GM23338 (cell line): ENCODE measurements at regions not wholly inside any gene's neighbourhood (a gene's known extent, or its start where the extent isn't known, plus 50 kb on each side); places are given as distances from the start of the nearest gene placed in this dataset.

Source experiments
- ATAC-seq: fragments of 200-7000 bp; cut with Tn5 transposase; 3 replicates; pipeline ENCODE4 v1.9.1; 2020
- DNase-seq: peaks from one replicate; pipeline ENCODE4 v3.0.0-alpha.2; 2015; ENCODE audit warnings: low spot score
- H2AFZ ChIP-seq: fragments of 200-600 bp; sonication (generic); 2 replicates; pipeline ENCODE4 v1.8.0; 2016; ENCODE audit warnings: antibody characterized with exemption, mild to moderate bottlenecking, moderate library complexity
- H3F3A ChIP-seq: fragments of 200-600 bp; sonication (generic); replicated peaks from 2 replicates; pipeline ENCODE4 v1.8.0; 2017; ENCODE audit warnings: antibody characterized with exemption, mixed run types, low read depth
- H3K27ac ChIP-seq: fragments of 200-600 bp; sonication (generic); 2 replicates; pipeline ENCODE4 v1.6.1; 2016; ENCODE audit warnings: low read depth
- H3K27me3 ChIP-seq: fragments of 200-600 bp; sonication (generic); 2 replicates; pipeline ENCODE4 v1.8.0; 2016; ENCODE audit warnings: mild to moderate bottlenecking, mixed run types, moderate library complexity; ENCODE audit not compliant: insufficient read depth
- H3K36me3 ChIP-seq: fragments of 200-600 bp; sonication (generic); 2 replicates; pipeline ENCODE4 v1.8.0; 2016; ENCODE audit warnings: mild to moderate bottlenecking; ENCODE audit not compliant: insufficient read depth
- H3K4me1 ChIP-seq: fragments of 200-600 bp; sonication (generic); 2 replicates; pipeline ENCODE4 v1.8.0; 2016; ENCODE audit warnings: mild to moderate bottlenecking, moderate library complexity; ENCODE audit not compliant: insufficient read depth
- H3K4me2 ChIP-seq: fragments of 200-600 bp; sonication (generic); 2 replicates; pipeline ENCODE4 v1.7.1; 2017; ENCODE audit warnings: mixed run types
- H3K4me3 ChIP-seq: fragments of 200-600 bp; sonication (generic); 2 replicates; pipeline ENCODE4 v1.6.1; 2016; ENCODE audit warnings: mixed run types
- H3K79me2 ChIP-seq: fragments of 200-600 bp; sonication (generic); replicated peaks from 2 replicates; pipeline ENCODE4 v1.8.0; 2017; ENCODE audit warnings: mild to moderate bottlenecking; ENCODE audit not compliant: insufficient read depth
- H3K9me2 ChIP-seq: fragments of 200-600 bp; sonication (generic); 2 replicates; pipeline ENCODE4 v1.8.0; 2017; ENCODE audit not compliant: insufficient read depth
- H4K20me1 ChIP-seq: fragments of 200-600 bp; sonication (generic); replicated peaks from 2 replicates; pipeline ENCODE4 v1.8.0; 2017; ENCODE audit warnings: mild to moderate bottlenecking; ENCODE audit not compliant: insufficient read depth
- H3K27ac Mint-ChIP-seq: 2 replicates; pipeline ENCODE4 v1.8.0; 2020; ENCODE audit warnings: inconsistent platforms, mild to moderate bottlenecking, moderate library complexity, mixed read lengths
- H3K27me3 Mint-ChIP-seq: 3 replicates; pipeline ENCODE4 v1.8.0; 2022; ENCODE audit warnings: low read depth, mild to moderate bottlenecking, moderate library complexity, mixed read lengths, inconsistent platforms; ENCODE audit not compliant: insufficient read depth, poor library complexity
- H3K36me3 Mint-ChIP-seq: 3 replicates; pipeline ENCODE4 v1.8.0; 2021; ENCODE audit warnings: low read depth, mild to moderate bottlenecking, inconsistent platforms, moderate library complexity, mixed read lengths
- H3K4me1 Mint-ChIP-seq: 3 replicates; pipeline ENCODE4 v1.8.0; 2020; ENCODE audit warnings: mild to moderate bottlenecking, inconsistent platforms, mixed read lengths
- H3K4me3 Mint-ChIP-seq: 3 replicates; pipeline ENCODE4 v1.8.0; 2021; ENCODE audit warnings: moderate library complexity, mild to moderate bottlenecking, inconsistent platforms, mixed read lengths
- H3K9me3 Mint-ChIP-seq: 3 replicates; pipeline ENCODE4 v1.8.0; 2020; ENCODE audit warnings: moderate library complexity, mild to moderate bottlenecking, inconsistent platforms, mixed read lengths
- EZH2 ChIP-seq: fragments of 200-600 bp; sonication (generic); IDR thresholded peaks from one replicate; pipeline ENCODE4 v1.8.0; 2017; ENCODE audit warnings: antibody characterized with exemption, mild to moderate bottlenecking, low read depth; ENCODE audit not compliant: unreplicated experiment
- EZH2phosphoT487 ChIP-seq: fragments of 200-600 bp; sonication (generic); IDR thresholded peaks from one replicate; pipeline ENCODE4 v1.8.1; 2018; ENCODE audit warnings: antibody characterized with exemption; ENCODE audit not compliant: unreplicated experiment
- JUNB ChIP-seq: IDR thresholded peaks from one replicate; pipeline ENCODE4 v1.6.1; 2016; ENCODE audit warnings: antibody characterized with exemption; ENCODE audit not compliant: unreplicated experiment
- POLR2AphosphoS5 ChIP-seq: IDR thresholded peaks from 2 replicates; pipeline ENCODE4 v1.6.1; 2016; ENCODE audit warnings: antibody characterized with exemption, low read depth
- ZNF114 ChIP-seq: fragments of 250-450 bp; sonication (Bioruptor Pico); IDR thresholded peaks from 2 replicates; pipeline ENCODE4 v1.5.0; 2020; ENCODE audit warnings: mild to moderate bottlenecking, moderate library complexity
- TF ChIP-seq, protein P1 (sequence below): IDR thresholded peaks from one replicate; pipeline ENCODE4 v1.6.1; 2018; ENCODE audit warnings: antibody characterized with exemption; ENCODE audit not compliant: unreplicated experiment

DNA sequence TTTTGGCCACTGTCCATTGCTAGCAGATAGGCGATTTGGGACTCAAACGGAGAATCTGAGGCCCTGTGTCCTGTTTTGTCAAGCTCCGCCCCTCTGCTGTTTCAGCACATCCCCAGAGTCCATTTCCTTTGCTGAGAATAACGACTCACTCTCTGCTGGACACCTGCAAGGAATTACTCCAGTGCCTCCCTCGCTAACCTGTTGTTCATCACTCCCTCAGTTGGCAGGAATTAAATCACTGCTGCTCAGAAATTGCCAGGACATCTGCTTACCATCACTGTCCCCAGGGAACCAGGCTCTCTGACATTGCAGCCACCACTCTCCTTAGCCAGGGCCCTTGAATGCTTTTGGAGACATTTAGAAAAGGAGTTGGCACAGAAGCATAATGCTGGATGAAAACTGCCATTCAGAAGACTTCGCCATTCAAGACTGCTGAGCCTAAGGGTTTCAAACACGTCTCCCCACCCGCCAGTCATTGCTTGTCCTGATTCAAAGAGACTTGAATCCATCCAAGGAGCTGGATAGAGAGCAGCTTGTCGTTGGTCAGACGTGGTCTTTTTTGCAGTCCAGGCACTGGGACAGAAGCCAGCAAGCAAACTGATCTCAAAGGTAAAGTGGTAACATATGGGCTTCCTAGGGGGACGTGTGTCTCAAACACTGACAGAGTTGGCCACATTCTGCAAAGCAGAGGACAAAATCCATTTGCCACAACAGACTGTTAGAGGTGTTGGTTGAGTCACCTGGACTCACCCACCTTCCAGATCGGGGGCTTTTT is 155.3 kb downstream of the UXS1 start (continued):
- TF ChIP-seq, protein P1, sequence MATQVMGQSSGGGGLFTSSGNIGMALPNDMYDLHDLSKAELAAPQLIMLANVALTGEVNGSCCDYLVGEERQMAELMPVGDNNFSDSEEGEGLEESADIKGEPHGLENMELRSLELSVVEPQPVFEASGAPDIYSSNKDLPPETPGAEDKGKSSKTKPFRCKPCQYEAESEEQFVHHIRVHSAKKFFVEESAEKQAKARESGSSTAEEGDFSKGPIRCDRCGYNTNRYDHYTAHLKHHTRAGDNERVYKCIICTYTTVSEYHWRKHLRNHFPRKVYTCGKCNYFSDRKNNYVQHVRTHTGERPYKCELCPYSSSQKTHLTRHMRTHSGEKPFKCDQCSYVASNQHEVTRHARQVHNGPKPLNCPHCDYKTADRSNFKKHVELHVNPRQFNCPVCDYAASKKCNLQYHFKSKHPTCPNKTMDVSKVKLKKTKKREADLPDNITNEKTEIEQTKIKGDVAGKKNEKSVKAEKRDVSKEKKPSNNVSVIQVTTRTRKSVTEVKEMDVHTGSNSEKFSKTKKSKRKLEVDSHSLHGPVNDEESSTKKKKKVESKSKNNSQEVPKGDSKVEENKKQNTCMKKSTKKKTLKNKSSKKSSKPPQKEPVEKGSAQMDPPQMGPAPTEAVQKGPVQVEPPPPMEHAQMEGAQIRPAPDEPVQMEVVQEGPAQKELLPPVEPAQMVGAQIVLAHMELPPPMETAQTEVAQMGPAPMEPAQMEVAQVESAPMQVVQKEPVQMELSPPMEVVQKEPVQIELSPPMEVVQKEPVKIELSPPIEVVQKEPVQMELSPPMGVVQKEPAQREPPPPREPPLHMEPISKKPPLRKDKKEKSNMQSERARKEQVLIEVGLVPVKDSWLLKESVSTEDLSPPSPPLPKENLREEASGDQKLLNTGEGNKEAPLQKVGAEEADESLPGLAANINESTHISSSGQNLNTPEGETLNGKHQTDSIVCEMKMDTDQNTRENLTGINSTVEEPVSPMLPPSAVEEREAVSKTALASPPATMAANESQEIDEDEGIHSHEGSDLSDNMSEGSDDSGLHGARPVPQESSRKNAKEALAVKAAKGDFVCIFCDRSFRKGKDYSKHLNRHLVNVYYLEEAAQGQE: no peak
- no peak for TF ChIP-seq EZH2phosphoT487
- TF ChIP-seq POLR2AphosphoS5: no peak

DNA sequence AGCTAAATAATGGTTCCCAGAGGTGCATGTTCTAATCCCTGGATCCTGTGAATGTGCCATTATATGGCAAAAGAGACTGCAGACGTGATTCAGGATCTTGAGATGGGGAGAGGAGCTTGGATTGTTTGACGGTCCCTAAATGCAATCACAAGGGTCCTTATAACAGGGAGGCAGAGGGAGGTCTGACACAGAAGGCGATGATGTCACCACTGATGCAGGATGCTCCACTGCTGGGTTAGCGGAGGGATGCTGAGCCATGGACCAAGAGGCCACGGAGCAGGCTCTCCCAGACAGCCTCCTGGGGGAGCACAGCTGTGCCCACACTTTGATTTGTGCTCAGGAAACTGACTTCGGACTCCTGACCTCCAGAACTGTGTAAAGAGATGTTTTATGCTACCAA is 156.2 kb downstream of the UXS1 start:
- Histone ChIP-seq H4K20me1 (no peaks in the 10 kb centered on the region), H3K79me2 (no peaks in the 10 kb centered on the region), H3K4me2 (no peak overlapping the region), H3K9me2 (peaks cover 16% of the 10 kb centered on the region; the same call in 1 of the 2 replicates), H3K4me1 (no peaks in the 10 kb centered on the region), H3K36me3 (no peaks in the 10 kb centered on the region), H3K4me3 (no peak overlapping the region), H2AFZ (no peak overlapping the region), H3K27ac (no peak overlapping the region), H3K27me3 (no peaks in the 10 kb centered on the region), H3F3A (no peaks in the 10 kb centered on the region)
- Mint-ChIP-seq H3K27me3 (peaks cover 1% of the 10 kb centered on the region), H3K9me3 (peaks cover 5% of the 10 kb centered on the region; the same call in 2 of the 3 replicates), H3K4me1 (0 out of 3 replicates have a peak, but pooled peaks cover 2% of the 10 kb centered on the region), H3K4me3 (no peak overlapping the region), H3K36me3 (no peaks in the 10 kb centered on the region), H3K27ac (no peak overlapping the region)
- no peak for ATAC-seq
- TF ChIP-seq, protein P1: no peak
- TF ChIP-seq POLR2AphosphoS5: no peak
- TF ChIP-seq JUNB: no peak
- no peak for TF ChIP-seq EZH2
- no peak for TF ChIP-seq ZNF114 (CRISPR knock-in tag)
- no peak for TF ChIP-seq EZH2phosphoT487
- no peak for DNase-seq
